ENCODE measurements at regions not wholly inside any gene's neighbourhood (a gene's known extent, or its start where the extent isn't known, plus 50 kb on each side); places are given as distances from the start of the nearest gene placed in this dataset.

- TF ChIP-seq CTCF (conservative IDR thresholded peaks at IDR 0.05 in 1 of 2, IDR thresholded peaks at IDR 0.05 in 1 of 2; ENCODE audit: extremely low read depth in 1 of 2, insufficient read depth in 1 of 2, low read depth in 1 of 2, low read length in 2 of 2) (no peak), EZH2 (IDR thresholded peaks at IDR 0.05; ENCODE audit: borderline replicate concordance, low read length) (no peak)
These were observed 56.0 kb upstream of the PCAT7 start for GRCh38 chr9:94498801-94499453.
